GM13976 (cell line): ENCODE measurements at regions not wholly inside any gene's neighbourhood (a gene's known extent, or its start where the extent isn't known, plus 50 kb on each side); places are given as distances from the start of the nearest gene placed in this dataset.

Source experiments
- DNase-seq: peaks from one replicate; pipeline ENCODE4 v3.0.0; 2012; ENCODE audit warnings: low spot score
- in situ Hi-C: fragments of 300-500 bp; cut with MboI; formaldehyde crosslinking; loops from one replicate; pipeline ENCODE4 v1.12.0; 2022; ENCODE audit warnings: low sequenced_read_pairs, mixed read lengths, inconsistent platforms; ENCODE audit not compliant: unreplicated experiment
- TF ChIP-seq, protein P1 (sequence below): IDR thresholded peaks from 2 replicates; pipeline ENCODE4 v1.5.1; 2012; ENCODE audit warnings: borderline replicate concordance, mild to moderate bottlenecking; ENCODE audit not compliant: insufficient read depth; ENCODE audit errors: extremely low read depth, missing control alignments, control extremely low read depth

- peak; percentile 70 for DNase-seq
- in situ Hi-C loops = loop anchor here (10.0 to 25.0 kb wide), 5 partner anchors 235 to 945 kb away; partner anchors contain the start of gene CNR1
These were observed 117.8 kb upstream of the SPACA1 start for GRCh38 chr6:87929843-87930288.

DNA sequence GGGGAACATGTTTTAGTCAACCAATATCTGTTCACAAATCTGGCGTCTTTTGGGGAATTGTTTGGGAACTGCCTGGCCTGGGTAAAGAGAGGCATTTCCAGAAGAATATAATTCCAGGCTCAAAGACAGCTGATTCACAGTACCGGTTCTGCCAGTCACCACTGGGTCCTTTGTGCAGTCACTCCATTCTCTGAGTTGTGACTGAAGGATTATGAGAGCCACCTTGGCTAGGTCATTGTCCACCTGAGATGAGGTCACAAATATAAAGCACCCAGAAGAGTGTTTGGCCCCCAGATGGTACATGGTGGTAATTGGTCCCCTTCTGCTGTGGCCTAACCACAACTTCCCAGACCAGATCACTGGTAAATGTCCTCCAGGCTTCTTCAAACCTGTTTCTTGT, 121.0 kb upstream of the SPACA1 start:
- in situ Hi-C loops = loop anchor here (10.0 to 25.0 kb wide), 4 partner anchors 238 to 861 kb away; partner anchors contain the start of gene CNR1
- TF ChIP-seq, protein P1, sequence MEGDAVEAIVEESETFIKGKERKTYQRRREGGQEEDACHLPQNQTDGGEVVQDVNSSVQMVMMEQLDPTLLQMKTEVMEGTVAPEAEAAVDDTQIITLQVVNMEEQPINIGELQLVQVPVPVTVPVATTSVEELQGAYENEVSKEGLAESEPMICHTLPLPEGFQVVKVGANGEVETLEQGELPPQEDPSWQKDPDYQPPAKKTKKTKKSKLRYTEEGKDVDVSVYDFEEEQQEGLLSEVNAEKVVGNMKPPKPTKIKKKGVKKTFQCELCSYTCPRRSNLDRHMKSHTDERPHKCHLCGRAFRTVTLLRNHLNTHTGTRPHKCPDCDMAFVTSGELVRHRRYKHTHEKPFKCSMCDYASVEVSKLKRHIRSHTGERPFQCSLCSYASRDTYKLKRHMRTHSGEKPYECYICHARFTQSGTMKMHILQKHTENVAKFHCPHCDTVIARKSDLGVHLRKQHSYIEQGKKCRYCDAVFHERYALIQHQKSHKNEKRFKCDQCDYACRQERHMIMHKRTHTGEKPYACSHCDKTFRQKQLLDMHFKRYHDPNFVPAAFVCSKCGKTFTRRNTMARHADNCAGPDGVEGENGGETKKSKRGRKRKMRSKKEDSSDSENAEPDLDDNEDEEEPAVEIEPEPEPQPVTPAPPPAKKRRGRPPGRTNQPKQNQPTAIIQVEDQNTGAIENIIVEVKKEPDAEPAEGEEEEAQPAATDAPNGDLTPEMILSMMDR = no peak
- no peak for DNase-seq

More at GRCh38 chr6:87929843-87930288, 117.8 kb upstream of the SPACA1 start:
- TF ChIP-seq, protein P1 = peak; percentile 89

DNA sequence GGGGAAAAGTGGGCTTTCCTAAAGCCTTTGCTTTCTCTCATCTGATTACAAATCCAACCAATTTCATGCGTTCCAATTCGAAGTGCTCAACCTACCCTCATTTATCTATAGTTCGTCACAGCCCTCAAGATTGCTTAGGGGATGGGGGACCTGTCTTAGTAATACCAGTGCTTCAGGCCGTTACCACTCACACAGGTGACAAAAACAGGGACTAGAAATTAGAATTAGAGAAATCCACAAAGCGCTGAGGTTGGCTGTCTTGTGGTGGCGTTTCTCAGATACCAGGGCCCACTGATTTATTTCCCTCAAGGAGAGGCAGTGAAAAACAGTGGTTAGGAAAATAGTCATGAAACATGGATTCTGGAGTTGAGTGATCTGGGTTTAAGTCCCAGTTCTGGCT, 121.6 kb upstream of the SPACA1 start:
- TF ChIP-seq, protein P1 = no peak
- in situ Hi-C loops = loop anchor here (10.0 to 25.0 kb wide), 4 partner anchors 239 to 861 kb away; partner anchors contain the start of gene CNR1
- no peak for DNase-seq

DNA sequence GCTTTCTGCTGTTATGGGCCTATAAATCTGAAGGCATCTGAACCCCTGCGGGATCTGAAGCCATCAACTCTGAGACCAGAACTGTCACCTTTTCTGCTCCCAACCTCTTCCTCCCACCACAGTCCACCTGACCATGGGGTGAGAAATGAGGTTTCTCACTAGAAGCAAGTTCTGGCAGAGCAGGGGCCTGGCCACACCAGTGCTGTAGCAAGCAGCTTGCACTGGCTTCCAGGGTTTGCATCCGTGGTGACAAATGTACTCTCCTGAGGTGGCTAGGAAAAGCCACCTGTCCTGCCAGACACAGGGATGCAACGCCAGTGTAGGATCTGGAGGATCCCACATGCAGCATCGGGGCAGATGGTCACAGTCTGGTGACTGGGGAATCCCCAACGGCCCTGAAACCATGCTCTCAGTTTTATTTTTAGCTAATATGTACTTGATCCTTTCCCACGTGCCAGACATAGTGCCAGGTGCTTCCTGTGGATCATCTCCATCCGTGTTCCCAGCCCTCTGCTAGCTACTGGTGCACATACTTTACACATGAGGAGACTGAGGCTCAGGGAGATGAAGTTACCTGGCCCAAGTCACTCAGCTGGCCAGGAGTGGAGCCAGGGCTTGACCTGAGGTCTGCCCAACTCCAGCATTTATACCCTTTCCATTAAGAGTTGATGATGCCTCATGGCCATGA, 122.1 kb upstream of the SPACA1 start:
- TF ChIP-seq, protein P1 = no peak
- in situ Hi-C loops = loop anchor here (10.0 to 25.0 kb wide), 4 partner anchors 239 to 862 kb away; partner anchors contain the start of gene CNR1
- peak; percentile 48 for DNase-seq

- in situ Hi-C loops = loop anchor here (10.0 kb wide), 2 partner anchors 241 to 311 kb away; partner anchors contain the start of gene CNR1
- DNase-seq = no peak
- TF ChIP-seq, protein P1 = no peak
These were observed 124.1 kb upstream of the SPACA1 start for GRCh38 chr6:87923389-87924050.

- DNase-seq = peak; percentile 55
- TF ChIP-seq, protein P1 = no peak
- in situ Hi-C loops = loop anchor here (10.0 kb wide), 2 partner anchors 242 to 312 kb away; partner anchors contain the start of gene CNR1
These were observed 124.7 kb upstream of the SPACA1 start for GRCh38 chr6:87922947-87923330.
